Heart right ventricle (tissue), 16 donors: ENCODE measurements at regions not wholly inside any gene's neighbourhood (a gene's known extent, or its start where the extent isn't known, plus 50 kb on each side); places are given as distances from the start of the nearest gene placed in this dataset.

ENCODE experiments used
- ATAC-seq, 8 donors: fragments of 200-7000 bp; cut with Tn5 transposase; one replicate each; pipeline ENCODE4 v1.9.1; 2020; ENCODE audit warnings: mild to moderate bottlenecking in 8 of 8, moderate library complexity in 8 of 8, moderate number of reproducible peaks in 1 of 8
- DNase-seq, 2 donors: peaks; one replicate each; pipeline ENCODE4 v3.0.0-alpha.2; 2020
- H3K27ac ChIP-seq, 10 donors: fragments of 200-600 bp; sonication (generic) in 2 of 10; one replicate each; pipeline versions ENCODE4 v1.5.0 to v1.8.0; 2020 to 2022; ENCODE audit warnings: mild to moderate bottlenecking in 3 of 10
- H3K27me3 ChIP-seq, 7 donors: fragments of 200-600 bp; one replicate each; pipeline ENCODE4 v1.8.0; 2021 to 2022; ENCODE audit warnings: mild to moderate bottlenecking in 2 of 7
- H3K36me3 ChIP-seq, 9 donors: fragments of 200-600 bp; sonication (generic) in 1 of 9; one replicate each; pipeline versions ENCODE4 v1.5.0 to v1.8.0; 2020 to 2022; ENCODE audit warnings: mild to moderate bottlenecking in 2 of 9
- H3K4me1 ChIP-seq, 9 donors: fragments of 200-600 bp; sonication (generic) in 1 of 9; one replicate each; pipeline versions ENCODE4 v1.5.0 to v1.8.0; 2020 to 2022; ENCODE audit warnings: mild to moderate bottlenecking in 4 of 9
- H3K4me3 ChIP-seq, 10 donors: fragments of 200-600 bp; sonication (generic) in 2 of 10; one replicate each; pipeline versions ENCODE4 v1.5.0 to v1.8.0; 2020 to 2022; ENCODE audit warnings: mild to moderate bottlenecking in 7 of 10, moderate library complexity in 2 of 10
- H3K9me3 ChIP-seq, 11 donors: fragments of 200-600 bp in 10 of 11; sonication (generic) in 2 of 11; one replicate each; pipeline versions ENCODE4 v1.5.0 to v1.8.0; 2013 to 2022; ENCODE audit warnings: mild to moderate bottlenecking in 2 of 11, control low read depth in 1 of 11, moderate library complexity in 1 of 11
- WGBS, 2 donors: extraction: QIAGEN DNeasy Blood & Tissue Kit; methylation state at CpG; one replicate each; pipeline ENCODE4 v1.1.7; 2013; ENCODE audit warnings: inconsistent platforms in 1 of 2; 5-methylcytosine and 5-hydroxymethylcytosine counted together
- intact Hi-C, 10 donors: fragments of 100-400 bp; cut with DNase I; formaldehyde crosslinking; loops; one replicate each; pipeline versions ENCODE4 v1.11.1 to v1.14.2; 2022
- TF ChIP-seq, protein P1 (sequence below), 9 donors: fragments of 200-600 bp; sonication (generic) in 2 of 9; IDR thresholded peaks; one replicate each; pipeline versions ENCODE4 v1.5.0 to v1.8.0; 2021 to 2022; ENCODE audit warnings: antibody characterized with exemption in 9 of 9, mild to moderate bottlenecking in 5 of 9, moderate library complexity in 1 of 9
- donor health status: Arrhythmogenic right ventricular cardiomyopathy.
- donor health status: ischemic (EF 13 %, LVEDD 7.1; RV severe dilation, severe dysfunction).
- donor health status: healthy with polysubstance abuse.
- donor health status: DM: no; HTN: yes; CAD: no.
- donor health status: DM: no; HTN: no; CAD: no.
- donor health status: ischemic (EF 25% LVEDD 6.9; RV normal size, moderate dysfunction).
- donor health status: ischemic (EF 25% LVEDD 5.7; RV mildly dilated, moderate dysfunction).
- donor health status: healthy.
- donor health status: DM: yes; HTN: yes; CAD: no.
- donor health status: Ischemic cardiomyopathy.
- donor health status: ischemic (EF 35%, LVEDD 5.7; RV mildly dilated, moderate dysfunction).
- donor health status: nonischemic (EF 11% LVEDD 7.7; RV severe dilation, severe dysfunction).
- donor health status: DM: yes; HTN: yes; CAD: no.
- donor health status: PGD.
- donor health status: ischemic (EF 29% LVEDD 5.4; RV normal size, mild dysfunction).
- donor health status: nonischemic (EF 23%, LVEDD 6.1; RV moderate dilation, normal function).

DNA sequence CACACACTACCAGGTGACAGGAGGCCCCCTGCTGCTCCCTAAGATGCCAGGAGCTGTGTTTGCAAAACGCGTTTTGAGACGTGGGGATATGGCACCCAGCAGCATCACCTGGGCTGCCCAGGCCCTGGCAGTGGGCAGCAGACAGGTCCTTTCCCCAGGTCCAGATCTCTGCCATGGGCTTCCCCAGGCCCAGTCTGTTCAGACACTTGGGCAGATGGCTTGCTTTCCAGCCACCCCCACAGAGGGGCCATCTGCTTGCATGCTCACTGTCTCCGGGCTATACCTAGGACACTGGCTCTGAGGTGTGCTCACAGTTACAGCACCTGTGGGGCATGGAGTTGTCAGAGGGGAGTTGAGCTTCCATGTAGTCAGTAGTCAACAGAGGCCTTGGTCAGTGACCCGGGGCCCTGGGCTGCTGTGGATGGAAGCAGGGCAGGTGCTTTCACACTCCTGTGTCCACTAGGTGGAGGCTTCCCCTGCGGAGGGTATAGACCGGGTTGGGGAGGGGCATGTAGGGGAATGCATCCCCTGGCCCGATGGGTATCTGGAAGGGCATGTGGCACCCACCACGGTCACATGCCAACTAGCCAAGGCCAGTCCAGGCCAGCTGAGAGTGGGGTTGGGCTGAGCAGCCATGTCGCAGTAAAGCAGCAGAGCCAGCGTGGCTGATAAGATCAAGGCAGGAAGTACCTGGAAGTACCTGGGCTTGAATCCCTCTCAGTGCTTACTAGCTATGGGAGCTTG lies 185.4 kb upstream of the SLC24A3 start:
- H3K27me3 ChIP-seq, result no peaks in the 10 kb centered on the region
- intact Hi-C loops, result no loop called here
- H3K4me1 ChIP-seq, result peaks cover 4 to 24% (median 16%) of the 10 kb centered on the region in 9 donors
- no peak overlapping the region for H3K4me3 ChIP-seq
- peaks cover 0 to 12% (median 2%) of the 10 kb centered on the region in 11 donors for H3K9me3 ChIP-seq
- WGBS, 2 donors, result 69 to 73% methylated on average over 11 of the region's 11 CpGs
- TF ChIP-seq, protein P1, sequence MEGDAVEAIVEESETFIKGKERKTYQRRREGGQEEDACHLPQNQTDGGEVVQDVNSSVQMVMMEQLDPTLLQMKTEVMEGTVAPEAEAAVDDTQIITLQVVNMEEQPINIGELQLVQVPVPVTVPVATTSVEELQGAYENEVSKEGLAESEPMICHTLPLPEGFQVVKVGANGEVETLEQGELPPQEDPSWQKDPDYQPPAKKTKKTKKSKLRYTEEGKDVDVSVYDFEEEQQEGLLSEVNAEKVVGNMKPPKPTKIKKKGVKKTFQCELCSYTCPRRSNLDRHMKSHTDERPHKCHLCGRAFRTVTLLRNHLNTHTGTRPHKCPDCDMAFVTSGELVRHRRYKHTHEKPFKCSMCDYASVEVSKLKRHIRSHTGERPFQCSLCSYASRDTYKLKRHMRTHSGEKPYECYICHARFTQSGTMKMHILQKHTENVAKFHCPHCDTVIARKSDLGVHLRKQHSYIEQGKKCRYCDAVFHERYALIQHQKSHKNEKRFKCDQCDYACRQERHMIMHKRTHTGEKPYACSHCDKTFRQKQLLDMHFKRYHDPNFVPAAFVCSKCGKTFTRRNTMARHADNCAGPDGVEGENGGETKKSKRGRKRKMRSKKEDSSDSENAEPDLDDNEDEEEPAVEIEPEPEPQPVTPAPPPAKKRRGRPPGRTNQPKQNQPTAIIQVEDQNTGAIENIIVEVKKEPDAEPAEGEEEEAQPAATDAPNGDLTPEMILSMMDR (IDR thresholded peaks at IDR 0.05), result peak in 2 of 9 donors; percentile 16 to 26
- peak in 7 of 8 donors; percentile 3 to 65 (median 34) for ATAC-seq
- no peaks in the 10 kb centered on the region for H3K36me3 ChIP-seq
- DNase-seq, result no peak
- peak overlapping the region in 7 of 10 donors; percentile 20 to 81 (median 78) for H3K27ac ChIP-seq

DNA sequence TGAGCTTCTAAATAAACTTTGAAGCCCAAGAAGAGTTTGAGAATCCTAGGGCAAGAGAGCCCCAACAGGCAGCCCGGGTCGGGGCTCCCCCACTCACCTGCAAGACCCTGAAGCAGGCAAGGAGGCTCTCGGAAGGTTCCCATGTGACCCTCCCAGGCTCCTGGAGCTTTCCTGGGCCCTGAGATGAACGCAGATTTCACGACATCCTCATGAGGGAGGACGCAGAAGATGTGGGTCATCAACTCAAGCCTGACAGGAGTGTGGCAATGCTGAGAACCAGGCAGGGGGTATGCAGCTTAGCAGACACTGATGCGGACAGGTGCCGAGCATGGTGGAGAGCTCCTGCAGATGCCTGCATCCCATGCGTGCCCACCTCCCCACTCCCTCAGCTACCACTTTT lies 184.5 kb upstream of the SLC24A3 start:
- intact Hi-C loops, result no loop called here
- 90% methylated on average over 9 of the region's 9 CpGs for WGBS, 2 donors
- Histone ChIP-seq H3K27ac (no peak overlapping the region), H3K36me3 (no peaks in the 10 kb centered on the region), H3K4me1 (peaks cover 4 to 24% (median 16%) of the 10 kb centered on the region in 9 donors), H3K4me3 (no peak overlapping the region), H3K27me3 (no peaks in the 10 kb centered on the region), H3K9me3 (peaks cover 0 to 12% (median 2%) of the 10 kb centered on the region in 11 donors)
- TF ChIP-seq, protein P1 (IDR thresholded peaks at IDR 0.05), result no peak
- DNase-seq (no peak), ATAC-seq (no peak)

DNA sequence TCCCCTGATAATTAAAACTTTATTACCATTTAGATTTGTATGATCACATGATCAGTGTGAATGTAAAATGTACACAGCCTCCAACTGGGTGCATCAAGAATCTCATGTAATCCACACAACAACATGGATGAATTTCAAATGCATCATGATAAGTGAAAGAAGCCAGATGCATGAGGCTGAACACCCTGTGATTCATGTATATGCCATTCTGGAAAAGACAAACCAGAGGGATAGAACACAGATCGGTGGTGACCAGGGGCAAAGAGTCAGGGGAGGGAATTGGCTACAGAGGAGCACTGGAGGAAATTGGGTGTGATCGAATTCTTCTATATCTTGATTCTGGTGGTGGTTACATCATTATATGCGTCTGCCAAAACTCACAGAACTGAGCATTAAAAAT lies 170.7 kb upstream of the SLC24A3 start:
- no peak for ATAC-seq
- intact Hi-C loops, result no loop called here
- Histone ChIP-seq H3K4me1 (peaks cover 0 to 6% (median 0%) of the 10 kb centered on the region in 9 donors), H3K9me3 (no peaks in the 10 kb centered on the region), H3K27me3 (no peaks in the 10 kb centered on the region), H3K36me3 (no peaks in the 10 kb centered on the region), H3K27ac (no peak overlapping the region), H3K4me3 (no peak overlapping the region)
- TF ChIP-seq, protein P1 (IDR thresholded peaks at IDR 0.05), result no peak
- DNase-seq, result no peak
- 67 to 72% methylated on average over 3 of the region's 3 CpGs for WGBS, 2 donors

DNA sequence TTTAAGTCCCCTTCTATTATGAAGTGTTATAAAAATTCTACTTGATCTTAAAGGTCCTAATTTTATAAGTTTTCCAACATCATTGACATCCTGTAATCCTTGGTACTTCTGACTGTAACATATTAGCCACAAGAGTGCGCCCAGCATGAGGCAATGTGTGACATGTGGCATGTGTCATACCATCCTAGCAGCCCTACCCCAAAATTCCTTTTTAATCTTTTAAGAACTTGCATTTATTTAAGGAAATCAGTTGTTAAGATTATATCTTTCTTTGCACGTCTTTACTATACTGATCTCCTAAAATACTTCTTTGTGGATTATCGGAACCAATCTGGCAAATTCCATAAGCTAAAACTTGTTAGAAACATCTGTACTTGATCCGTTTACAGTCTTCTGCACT lies 167.1 kb upstream of the SLC24A3 start:
- Histone ChIP-seq H3K27me3 (no peaks in the 10 kb centered on the region), H3K9me3 (no peaks in the 10 kb centered on the region), H3K36me3 (no peaks in the 10 kb centered on the region), H3K4me3 (no peak overlapping the region), H3K27ac (no peak overlapping the region), H3K4me1 (peaks cover 0 to 31% (median 17%) of the 10 kb centered on the region in 9 donors)
- ATAC-seq (no peak), DNase-seq (no peak)
- intact Hi-C loops, result no loop called here
- TF ChIP-seq, protein P1 (IDR thresholded peaks at IDR 0.05), result no peak
- WGBS, 2 donors, result 77 to 81% methylated on average over 4 of the region's 4 CpGs
